GM19452 (cell line): ENCODE measurements at regions not wholly inside any gene's neighbourhood (a gene's known extent, or its start where the extent isn't known, plus 50 kb on each side); places are given as distances from the start of the nearest gene placed in this dataset.
"Not testable (repeated sequence)": the region's sequence is repeated elsewhere in the genome, so short reads cannot be mapped to it uniquely, and the experiment has no call there.

Experiments used
- ATAC-seq: cut with Tn5 transposase; IDR thresholded peaks from one replicate; pipeline ENCODE4 v1.9.1; 2021; ENCODE audit not compliant: unreplicated experiment

GRCh38 chr13:30071969-30072817 is 221.8 kb upstream of the UBL3 start:
- no peak for ATAC-seq

GRCh38 chr13:30065181-30065580 is 214.8 kb upstream of the UBL3 start:
- ATAC-seq = no peak

GRCh38 chr13:30063892-30064291 is 213.5 kb upstream of the UBL3 start:
- ATAC-seq = no peak

GRCh38 chr13:30061217-30061616 is 210.8 kb upstream of the UBL3 start:
- no peak for ATAC-seq

- ATAC-seq = no peak
Observed at GRCh38 chr13:30058429-30058828, 208.0 kb upstream of the UBL3 start.

- not testable (repeated sequence) for ATAC-seq
Observed at GRCh38 chr13:30054546-30054945, 204.1 kb upstream of the UBL3 start.

- no peak for ATAC-seq
Observed at GRCh38 chr13:30053939-30054338, 203.5 kb upstream of the UBL3 start.

GRCh38 chr13:30052120-30052519 is 201.7 kb upstream of the UBL3 start:
- no peak for ATAC-seq

- no peak for ATAC-seq
Observed at GRCh38 chr13:30051531-30052060, 201.2 kb upstream of the UBL3 start.

- ATAC-seq = no peak
Observed at GRCh38 chr13:30049692-30050091, 199.3 kb upstream of the UBL3 start.

- ATAC-seq = no peak
Observed at GRCh38 chr13:30047154-30047874, 196.9 kb upstream of the UBL3 start.

- ATAC-seq = no peak
Observed at GRCh38 chr13:30045916-30046704, 195.7 kb upstream of the UBL3 start.

GRCh38 chr13:30044932-30045331 is 194.5 kb upstream of the UBL3 start:
- ATAC-seq = no peak

- no peak for ATAC-seq
Observed at GRCh38 chr13:30043631-30043925, 193.2 kb upstream of the UBL3 start.

GRCh38 chr13:30042891-30043630 is 192.6 kb upstream of the UBL3 start:
- ATAC-seq = no peak

- no peak for ATAC-seq
Observed at GRCh38 chr13:30042272-30042671, 191.9 kb upstream of the UBL3 start.

- no peak for ATAC-seq
Observed at GRCh38 chr13:30039511-30039911, 189.1 kb upstream of the UBL3 start.

GRCh38 chr13:30038884-30039283 is 188.5 kb upstream of the UBL3 start:
- no peak for ATAC-seq

GRCh38 chr13:30037766-30038165 is 187.3 kb upstream of the UBL3 start:
- ATAC-seq = no peak

GRCh38 chr13:30037306-30037705 is 186.9 kb upstream of the UBL3 start:
- no peak for ATAC-seq

GRCh38 chr13:30034458-30034795 is 184.0 kb upstream of the UBL3 start:
- no peak for ATAC-seq
